ENCODE measurements at regions not wholly inside any gene's neighbourhood (a gene's known extent, or its start where the extent isn't known, plus 50 kb on each side); places are given as distances from the start of the nearest gene placed in this dataset.
"Not testable (repeated sequence)": the region's sequence is repeated elsewhere in the genome, so short reads cannot be mapped to it uniquely, and the experiment has no call there.

DNA sequence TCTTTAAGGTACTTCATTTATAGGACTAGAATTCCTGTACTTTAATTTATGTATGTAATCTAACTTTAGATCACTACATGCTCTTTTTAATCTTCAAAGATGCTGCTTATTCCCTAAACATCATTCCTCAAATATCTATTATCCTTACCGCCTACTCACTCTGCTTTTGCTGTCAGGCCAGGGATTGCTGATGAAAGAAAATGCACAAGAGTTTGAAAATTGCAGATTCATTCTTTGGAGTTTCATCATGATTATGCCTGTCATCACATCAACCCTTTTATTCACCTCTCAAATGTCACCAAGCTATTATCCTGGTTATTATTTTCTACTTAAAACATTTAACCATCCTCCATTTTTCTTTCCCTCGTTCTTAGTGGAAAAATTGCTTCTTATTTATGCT, 802.7 kb downstream of the METTL15 start:
- Histone ChIP-seq H3K36me3 (ENCODE audit: insufficient read depth, low read length) (no peaks in the 10 kb centered on the region), H3K9ac (ENCODE audit: insufficient read length) (no peak overlapping the region), H3K9me3 (ENCODE audit: low read depth, low read length) (no peaks in the 10 kb centered on the region), H3K27ac (no peak overlapping the region), H3K4me3 (no peak overlapping the region)
- no peak for TF ChIP-seq EZH2 (IDR thresholded peaks at IDR 0.05)
- no peak for TF ChIP-seq FOXP2 (optimal IDR thresholded peaks at IDR 0.05; ENCODE audit: control extremely low read depth, extremely low read length, insufficient read depth)
- TF ChIP-seq POLR2AphosphoS5 (IDR thresholded peaks at IDR 0.05; ENCODE audit: borderline replicate concordance, low read depth, low read length) = no peak
- DNase-seq (ENCODE audit: low read depth, low spot score) = no peak

DNA sequence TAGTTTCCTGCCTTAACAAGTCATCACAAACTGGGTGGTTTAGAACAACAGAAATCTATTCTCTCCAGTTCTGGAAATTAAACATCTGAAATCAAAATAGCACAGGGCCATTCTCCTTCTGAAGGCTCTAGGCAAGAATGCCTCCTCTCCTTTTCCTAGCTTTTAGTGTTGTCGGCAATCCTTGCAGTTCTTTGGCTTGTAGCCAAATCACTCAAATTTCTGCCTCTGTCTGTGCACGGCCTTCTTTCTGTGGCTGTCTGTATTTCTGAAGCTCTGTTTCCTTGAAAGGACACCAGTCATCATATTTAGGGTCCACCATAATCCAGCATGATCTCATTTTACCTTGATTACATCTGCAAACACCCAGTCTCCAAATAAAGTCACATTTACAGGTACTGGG, 795.5 kb downstream of the METTL15 start:
- no peaks in the 10 kb centered on the region for H3K9me3 ChIP-seq (ENCODE audit: low read depth, low read length)
- no peaks in the 10 kb centered on the region for H3K36me3 ChIP-seq (ENCODE audit: insufficient read depth, low read length)
- no peak for TF ChIP-seq FOXP2 (optimal IDR thresholded peaks at IDR 0.05; ENCODE audit: control extremely low read depth, extremely low read length, insufficient read depth)
- TF ChIP-seq EZH2 (IDR thresholded peaks at IDR 0.05) = no peak
- TF ChIP-seq POLR2AphosphoS5 (IDR thresholded peaks at IDR 0.05; ENCODE audit: borderline replicate concordance, low read depth, low read length) = no peak
- no peak for DNase-seq (ENCODE audit: low read depth, low spot score)
- H3K27ac ChIP-seq = no peak overlapping the region
- H3K9ac ChIP-seq (ENCODE audit: insufficient read length) = no peak overlapping the region
- H3K4me3 ChIP-seq = no peak overlapping the region

DNA sequence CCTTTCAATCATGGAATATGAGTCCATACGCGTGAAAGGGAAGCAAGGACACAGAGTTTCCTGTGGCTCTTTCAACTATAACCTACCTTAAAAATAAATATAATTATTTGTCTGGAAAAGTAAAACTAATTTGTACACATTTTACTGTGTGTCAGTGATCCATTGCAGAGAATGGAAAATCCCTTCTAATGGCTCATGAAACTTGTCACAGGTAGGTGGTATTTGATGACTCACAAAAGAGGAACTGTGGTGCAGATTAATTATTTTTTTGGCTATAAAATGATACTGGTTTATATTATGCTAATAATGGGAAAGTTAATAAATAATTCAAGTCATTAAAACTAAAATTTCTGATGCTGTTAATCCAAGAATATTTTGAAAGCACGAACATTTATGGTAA, 792.2 kb downstream of the METTL15 start:
- no peak for DNase-seq (ENCODE audit: low read depth, low spot score)
- H3K9me3 ChIP-seq (ENCODE audit: low read depth, low read length) = no peaks in the 10 kb centered on the region
- H3K9ac ChIP-seq (ENCODE audit: insufficient read length) = no peak overlapping the region
- no peaks in the 10 kb centered on the region for H3K36me3 ChIP-seq (ENCODE audit: insufficient read depth, low read length)
- H3K27ac ChIP-seq = no peak overlapping the region
- no peak for TF ChIP-seq FOXP2 (optimal IDR thresholded peaks at IDR 0.05; ENCODE audit: control extremely low read depth, extremely low read length, insufficient read depth)
- no peak for TF ChIP-seq EZH2 (IDR thresholded peaks at IDR 0.05)
- no peak for TF ChIP-seq POLR2AphosphoS5 (IDR thresholded peaks at IDR 0.05; ENCODE audit: borderline replicate concordance, low read depth, low read length)
- no peak overlapping the region for H3K4me3 ChIP-seq

DNA sequence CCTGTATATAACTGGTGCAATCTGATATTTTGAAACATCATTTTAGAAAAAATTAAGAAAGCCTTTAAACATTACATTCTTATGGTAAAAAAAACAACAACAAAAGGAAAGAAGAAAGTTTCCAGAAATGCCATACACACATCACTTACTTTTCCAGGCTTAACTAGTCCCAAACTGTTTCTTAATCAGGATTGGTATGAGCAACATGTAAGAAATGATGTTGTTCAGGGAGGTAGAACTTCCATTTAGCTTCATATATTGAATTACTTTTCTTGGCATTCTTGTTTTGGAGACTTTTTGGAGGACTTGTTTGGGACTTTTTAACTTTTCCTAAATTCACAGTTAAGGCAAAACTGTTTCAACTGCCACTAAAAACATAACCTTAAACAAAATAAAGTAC, 791.5 kb downstream of the METTL15 start:
- no peak for TF ChIP-seq POLR2AphosphoS5 (IDR thresholded peaks at IDR 0.05; ENCODE audit: borderline replicate concordance, low read depth, low read length)
- Histone ChIP-seq H3K9ac (ENCODE audit: insufficient read length) (no peak overlapping the region), H3K36me3 (ENCODE audit: insufficient read depth, low read length) (no peaks in the 10 kb centered on the region), H3K4me3 (no peak overlapping the region), H3K27ac (no peak overlapping the region), H3K9me3 (ENCODE audit: low read depth, low read length) (no peaks in the 10 kb centered on the region)
- no peak for DNase-seq (ENCODE audit: low read depth, low spot score)

DNA sequence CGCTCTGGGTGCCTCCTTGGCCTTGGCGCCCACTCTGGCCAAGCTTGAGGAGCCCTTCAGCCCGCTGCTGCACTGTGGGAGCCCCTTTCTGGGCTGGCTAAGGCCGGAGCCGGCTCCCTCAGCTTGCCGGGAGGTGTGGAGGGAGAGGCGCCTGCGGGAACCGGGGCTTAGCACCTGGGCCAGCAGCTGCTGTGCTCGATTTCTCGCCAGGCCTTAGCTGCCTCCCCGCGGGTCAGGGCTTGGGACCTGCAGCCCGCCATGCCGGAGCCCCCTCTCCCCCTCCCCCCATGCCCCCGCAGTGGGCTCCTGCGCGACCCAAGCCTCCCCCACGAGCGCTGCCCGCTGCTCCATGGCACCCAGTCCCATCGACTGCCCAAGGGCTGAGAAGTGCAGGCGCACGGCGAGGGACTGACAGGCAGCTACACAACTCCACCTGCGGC, 782.4 kb downstream of the METTL15 start:
- not testable (repeated sequence) for H3K9ac ChIP-seq (ENCODE audit: insufficient read length); H3K4me3 ChIP-seq; H3K36me3 ChIP-seq (ENCODE audit: insufficient read depth, low read length); DNase-seq (ENCODE audit: low read depth, low spot score); H3K27ac ChIP-seq; H3K9me3 ChIP-seq (ENCODE audit: low read depth, low read length)

DNA sequence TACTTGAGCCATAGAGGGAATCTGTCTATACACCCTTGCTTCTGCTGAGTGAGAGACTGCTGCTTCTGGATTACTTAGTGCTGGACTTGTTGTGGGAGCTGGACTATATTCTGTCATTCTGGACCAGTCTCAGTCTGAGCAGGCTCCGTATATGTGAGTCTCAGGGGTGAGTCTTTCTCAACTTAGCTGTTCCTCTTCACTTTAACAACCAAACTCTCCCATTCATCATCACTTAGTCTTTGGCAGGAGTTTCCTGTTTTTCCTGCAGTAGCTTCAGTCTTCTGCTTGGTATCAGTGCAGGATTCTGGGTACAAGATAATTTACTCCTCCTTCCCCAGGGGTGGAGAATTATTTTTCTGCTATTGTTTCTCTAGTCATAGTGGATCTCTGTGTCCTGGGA, 779.5 kb downstream of the METTL15 start:
- TF ChIP-seq EZH2 (IDR thresholded peaks at IDR 0.05) (no peak), FOXP2 (optimal IDR thresholded peaks at IDR 0.05; ENCODE audit: control extremely low read depth, extremely low read length, insufficient read depth) (no peak), POLR2AphosphoS5 (IDR thresholded peaks at IDR 0.05; ENCODE audit: borderline replicate concordance, low read depth, low read length) (no peak)
- H3K9ac ChIP-seq (ENCODE audit: insufficient read length) = no peak overlapping the region
- no peaks in the 10 kb centered on the region for H3K36me3 ChIP-seq (ENCODE audit: insufficient read depth, low read length)
- H3K9me3 ChIP-seq (ENCODE audit: low read depth, low read length) = no peaks in the 10 kb centered on the region
- no peak overlapping the region for H3K4me3 ChIP-seq
- no peak overlapping the region for H3K27ac ChIP-seq
- DNase-seq (ENCODE audit: low read depth, low spot score) = no peak

DNA sequence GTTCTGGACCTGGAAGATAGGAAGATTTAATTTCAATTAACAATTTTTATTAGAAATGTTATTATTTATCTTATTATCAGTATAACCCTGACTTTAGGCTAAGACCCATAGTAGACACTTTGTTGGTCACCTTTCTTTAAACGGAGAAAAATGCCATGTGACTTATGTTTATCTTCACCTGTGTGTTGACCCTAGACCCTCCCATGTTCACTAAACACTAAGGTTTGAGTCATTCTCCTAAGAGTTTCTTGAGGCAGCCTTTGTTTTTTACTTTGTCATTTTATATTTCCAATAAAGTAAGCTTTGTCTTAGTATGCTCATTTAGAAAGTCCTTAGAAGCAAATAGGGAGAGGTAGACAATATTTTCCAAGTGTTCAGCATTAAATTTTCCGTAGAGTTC, 771.7 kb downstream of the METTL15 start:
- H3K9me3 ChIP-seq (ENCODE audit: low read depth, low read length) = no peaks in the 10 kb centered on the region
- DNase-seq (ENCODE audit: low read depth, low spot score) = no peak
- no peak for TF ChIP-seq EZH2 (IDR thresholded peaks at IDR 0.05)
- no peak for TF ChIP-seq FOXP2 (optimal IDR thresholded peaks at IDR 0.05; ENCODE audit: control extremely low read depth, extremely low read length, insufficient read depth)
- no peak for TF ChIP-seq POLR2AphosphoS5 (IDR thresholded peaks at IDR 0.05; ENCODE audit: borderline replicate concordance, low read depth, low read length)
- H3K36me3 ChIP-seq (ENCODE audit: insufficient read depth, low read length) = no peaks in the 10 kb centered on the region
- no peak overlapping the region for H3K27ac ChIP-seq
- no peak overlapping the region for H3K4me3 ChIP-seq
- H3K9ac ChIP-seq (ENCODE audit: insufficient read length) = no peak overlapping the region

DNA sequence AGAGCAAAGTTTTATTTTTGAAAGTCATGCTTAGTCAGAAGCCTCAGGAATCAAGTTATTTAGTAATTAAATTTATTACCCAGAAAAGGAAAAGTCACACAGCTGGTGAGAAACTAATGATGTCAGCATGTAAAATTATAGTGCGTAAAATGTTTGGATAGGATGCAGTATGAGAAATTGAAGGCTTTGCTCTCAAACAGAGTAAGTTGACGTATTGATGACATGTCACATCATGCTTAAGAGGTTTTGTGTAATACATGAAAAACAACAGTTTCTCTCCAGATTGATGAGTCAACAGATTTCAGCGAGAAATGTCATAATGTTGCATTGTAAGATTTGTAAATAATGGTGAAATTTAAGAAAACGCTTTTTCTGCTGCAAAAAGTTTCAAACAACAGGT, 769.8 kb downstream of the METTL15 start:
- no peak overlapping the region for H3K27ac ChIP-seq
- H3K36me3 ChIP-seq (ENCODE audit: insufficient read depth, low read length) = no peaks in the 10 kb centered on the region
- TF ChIP-seq POLR2AphosphoS5 (IDR thresholded peaks at IDR 0.05; ENCODE audit: borderline replicate concordance, low read depth, low read length) (no peak), FOXP2 (optimal IDR thresholded peaks at IDR 0.05; ENCODE audit: control extremely low read depth, extremely low read length, insufficient read depth) (no peak), EZH2 (IDR thresholded peaks at IDR 0.05) (no peak)
- H3K9ac ChIP-seq (ENCODE audit: insufficient read length) = no peak overlapping the region
- no peak for DNase-seq (ENCODE audit: low read depth, low spot score)
- H3K9me3 ChIP-seq (ENCODE audit: low read depth, low read length) = no peaks in the 10 kb centered on the region
- no peak overlapping the region for H3K4me3 ChIP-seq

DNA sequence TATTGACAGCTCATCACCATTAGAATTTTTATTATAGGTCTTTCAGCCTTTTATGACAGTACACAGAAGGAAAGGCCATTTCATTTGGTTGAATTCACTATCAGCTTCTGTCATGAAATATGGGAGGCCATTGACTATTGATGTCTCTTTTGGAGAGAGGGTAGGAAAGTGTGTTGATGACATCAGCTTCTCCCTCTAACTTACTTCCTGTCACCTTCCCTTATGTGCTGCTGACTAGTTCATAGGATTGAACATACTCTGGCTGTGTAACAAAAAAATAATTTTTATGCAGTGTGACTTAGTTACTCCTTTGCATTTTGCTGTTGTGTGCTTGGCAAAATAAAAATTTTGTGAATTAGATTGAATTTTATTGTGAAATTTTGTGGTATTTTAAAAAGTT, 769.2 kb downstream of the METTL15 start:
- Histone ChIP-seq H3K4me3 (no peak overlapping the region), H3K9me3 (ENCODE audit: low read depth, low read length) (no peaks in the 10 kb centered on the region), H3K36me3 (ENCODE audit: insufficient read depth, low read length) (no peaks in the 10 kb centered on the region), H3K9ac (ENCODE audit: insufficient read length) (no peak overlapping the region), H3K27ac (no peak overlapping the region)
- no peak for TF ChIP-seq EZH2 (IDR thresholded peaks at IDR 0.05)
- TF ChIP-seq POLR2AphosphoS5 (IDR thresholded peaks at IDR 0.05; ENCODE audit: borderline replicate concordance, low read depth, low read length) = no peak
- no peak for TF ChIP-seq FOXP2 (optimal IDR thresholded peaks at IDR 0.05; ENCODE audit: control extremely low read depth, extremely low read length, insufficient read depth)
- DNase-seq (ENCODE audit: low read depth, low spot score) = no peak
